IPS-18a (cell line): ENCODE measurements at regions not wholly inside any gene's neighbourhood (a gene's known extent, or its start where the extent isn't known, plus 50 kb on each side); places are given as distances from the start of the nearest gene placed in this dataset.

Experiments
- H3K27ac ChIP-seq: one replicate; pipeline ENCODE4 v1.5.1; 2013; ENCODE audit warnings: low read length
- H3K27me3 ChIP-seq: one replicate; pipeline ENCODE4 v1.6.1; 2013; ENCODE audit warnings: mild to moderate bottlenecking, low read length; ENCODE audit not compliant: control insufficient read depth, insufficient read depth
- H3K36me3 ChIP-seq: one replicate; pipeline ENCODE4 v1.6.1; 2013; ENCODE audit warnings: low read depth, low read length; ENCODE audit not compliant: control insufficient read depth
- H3K4me1 ChIP-seq: one replicate; pipeline ENCODE4 v1.6.1; 2013; ENCODE audit warnings: low read depth, low read length; ENCODE audit not compliant: control insufficient read depth
- H3K4me3 ChIP-seq: one replicate; pipeline ENCODE4 v1.5.1; 2013; ENCODE audit warnings: low read length
- H3K9ac ChIP-seq: one replicate; pipeline ENCODE4 v1.6.1; 2013; ENCODE audit warnings: mild to moderate bottlenecking, low read length, moderate library complexity
- H3K9me3 ChIP-seq: one replicate; pipeline ENCODE4 v1.6.1; 2013; ENCODE audit warnings: low read depth, low read length; ENCODE audit not compliant: control insufficient read depth

GRCh38 chr3:106908181-106908938, 468.9 kb upstream of the CCDC54 start:
- no peaks in the 10 kb centered on the region for H3K9me3 ChIP-seq
- H3K9ac ChIP-seq, result no peak overlapping the region
- H3K27me3 ChIP-seq, result no peaks in the 10 kb centered on the region
- no peak overlapping the region for H3K27ac ChIP-seq
- peaks cover 12% of the 10 kb centered on the region for H3K4me1 ChIP-seq
- H3K36me3 ChIP-seq, result no peaks in the 10 kb centered on the region
- no peak overlapping the region for H3K4me3 ChIP-seq

- Histone ChIP-seq H3K27me3 (no peaks in the 10 kb centered on the region), H3K4me1 (peaks cover 37% of the 10 kb centered on the region), H3K36me3 (no peaks in the 10 kb centered on the region), H3K4me3 (peak overlapping the region; percentile 51), H3K9ac (peak overlapping the region; percentile 30), H3K27ac (peak overlapping the region; percentile 33), H3K9me3 (no peaks in the 10 kb centered on the region)
Observed at GRCh38 chr3:106913111-106913698, 464.0 kb upstream of the CCDC54 start.

GRCh38 chr3:106913966-106914365, 463.3 kb upstream of the CCDC54 start:
- Histone ChIP-seq H3K4me1 (peaks cover 37% of the 10 kb centered on the region), H3K36me3 (no peaks in the 10 kb centered on the region), H3K27me3 (no peaks in the 10 kb centered on the region), H3K9ac (no peak overlapping the region), H3K9me3 (no peaks in the 10 kb centered on the region), H3K4me3 (peak overlapping the region; percentile 51), H3K27ac (no peak overlapping the region)

- H3K4me3 ChIP-seq, result no peak overlapping the region
- no peak overlapping the region for H3K9ac ChIP-seq
- peaks cover 3% of the 10 kb centered on the region for H3K4me1 ChIP-seq
- H3K36me3 ChIP-seq, result no peaks in the 10 kb centered on the region
- no peak overlapping the region for H3K27ac ChIP-seq
- H3K27me3 ChIP-seq, result no peaks in the 10 kb centered on the region
- no peaks in the 10 kb centered on the region for H3K9me3 ChIP-seq
Observed at GRCh38 chr3:106920609-106921008, 456.6 kb upstream of the CCDC54 start.

GRCh38 chr3:106929081-106929480, 448.2 kb upstream of the CCDC54 start:
- Histone ChIP-seq H3K27ac (no peak overlapping the region), H3K36me3 (no peaks in the 10 kb centered on the region), H3K9me3 (no peaks in the 10 kb centered on the region), H3K4me1 (peaks cover 5% of the 10 kb centered on the region), H3K4me3 (no peak overlapping the region), H3K27me3 (no peaks in the 10 kb centered on the region), H3K9ac (no peak overlapping the region)

- H3K9ac ChIP-seq, result no peak overlapping the region
- no peaks in the 10 kb centered on the region for H3K27me3 ChIP-seq
- H3K4me1 ChIP-seq, result peaks cover 5% of the 10 kb centered on the region
- H3K27ac ChIP-seq, result no peak overlapping the region
- no peaks in the 10 kb centered on the region for H3K36me3 ChIP-seq
- no peaks in the 10 kb centered on the region for H3K9me3 ChIP-seq
- no peak overlapping the region for H3K4me3 ChIP-seq
Observed at GRCh38 chr3:106930086-106930485, 447.2 kb upstream of the CCDC54 start.

GRCh38 chr3:106931904-106932303, 445.3 kb upstream of the CCDC54 start:
- no peak overlapping the region for H3K4me3 ChIP-seq
- H3K27me3 ChIP-seq, result no peaks in the 10 kb centered on the region
- peaks cover 5% of the 10 kb centered on the region for H3K4me1 ChIP-seq
- H3K36me3 ChIP-seq, result no peaks in the 10 kb centered on the region
- no peak overlapping the region for H3K9ac ChIP-seq
- no peak overlapping the region for H3K27ac ChIP-seq
- no peaks in the 10 kb centered on the region for H3K9me3 ChIP-seq

GRCh38 chr3:106936337-106936736, 440.9 kb upstream of the CCDC54 start:
- Histone ChIP-seq H3K27ac (no peak overlapping the region), H3K9me3 (no peaks in the 10 kb centered on the region), H3K9ac (no peak overlapping the region), H3K4me1 (no peaks in the 10 kb centered on the region), H3K27me3 (no peaks in the 10 kb centered on the region), H3K36me3 (no peaks in the 10 kb centered on the region), H3K4me3 (no peak overlapping the region)

GRCh38 chr3:106942051-106942450, 435.2 kb upstream of the CCDC54 start:
- no peaks in the 10 kb centered on the region for H3K27me3 ChIP-seq
- H3K36me3 ChIP-seq, result no peaks in the 10 kb centered on the region
- no peak overlapping the region for H3K4me3 ChIP-seq
- no peak overlapping the region for H3K27ac ChIP-seq
- H3K9ac ChIP-seq, result no peak overlapping the region
- no peaks in the 10 kb centered on the region for H3K4me1 ChIP-seq
- H3K9me3 ChIP-seq, result no peaks in the 10 kb centered on the region

GRCh38 chr3:106943071-106943470, 434.2 kb upstream of the CCDC54 start:
- no peak overlapping the region for H3K4me3 ChIP-seq
- H3K27ac ChIP-seq, result no peak overlapping the region
- H3K36me3 ChIP-seq, result no peaks in the 10 kb centered on the region
- no peak overlapping the region for H3K9ac ChIP-seq
- H3K9me3 ChIP-seq, result no peaks in the 10 kb centered on the region
- no peaks in the 10 kb centered on the region for H3K27me3 ChIP-seq
- no peaks in the 10 kb centered on the region for H3K4me1 ChIP-seq

- no peaks in the 10 kb centered on the region for H3K4me1 ChIP-seq
- H3K9me3 ChIP-seq, result no peaks in the 10 kb centered on the region
- H3K9ac ChIP-seq, result no peak overlapping the region
- H3K27ac ChIP-seq, result no peak overlapping the region
- H3K36me3 ChIP-seq, result no peaks in the 10 kb centered on the region
- H3K4me3 ChIP-seq, result no peak overlapping the region
- H3K27me3 ChIP-seq, result no peaks in the 10 kb centered on the region
Observed at GRCh38 chr3:106945435-106945834, 431.8 kb upstream of the CCDC54 start.

- Histone ChIP-seq H3K4me1 (no peaks in the 10 kb centered on the region), H3K27ac (no peak overlapping the region), H3K4me3 (no peak overlapping the region), H3K9ac (no peak overlapping the region), H3K9me3 (no peaks in the 10 kb centered on the region), H3K27me3 (no peaks in the 10 kb centered on the region), H3K36me3 (no peaks in the 10 kb centered on the region)
Observed at GRCh38 chr3:106946866-106947265, 430.4 kb upstream of the CCDC54 start.
